ENCODE measurements at regions not wholly inside any gene's neighbourhood (a gene's known extent, or its start where the extent isn't known, plus 50 kb on each side); places are given as distances from the start of the nearest gene placed in this dataset.

- TF ChIP-seq ZNF592 (IDR thresholded peaks at IDR 0.05) (no peak), SMC3 (IDR thresholded peaks at IDR 0.05; ENCODE audit: borderline replicate concordance, low read length) (no peak), CTCF (IDR thresholded peaks at IDR 0.05 in 2 of 3, conservative IDR thresholded peaks at IDR 0.05 in 1 of 3; ENCODE audit: control insufficient read depth in 2 of 3, extremely low read depth in 1 of 3, insufficient read depth in 1 of 3, low read depth in 3 of 3, low read length in 3 of 3) (no peak)
These were observed 399.7 kb upstream of the MCTP2 start for GRCh38 chr15:93831641-93832040.

Measured in GM12878 (cell line).